ENCODE measurements at regions not wholly inside any gene's neighbourhood (a gene's known extent, or its start where the extent isn't known, plus 50 kb on each side); places are given as distances from the start of the nearest gene placed in this dataset.

GRCh38 chr5:32842813-32843530 is 131.9 kb downstream of the NPR3 start:
- no peak overlapping the region for H3K4me3 Mint-ChIP-seq
- no peaks in the 10 kb centered on the region for H3K36me3 Mint-ChIP-seq (ENCODE audit: low read depth)
- H3K27ac Mint-ChIP-seq: no peak overlapping the region
- H3K9me3 Mint-ChIP-seq: no peaks in the 10 kb centered on the region
- no peaks in the 10 kb centered on the region for H3K27me3 Mint-ChIP-seq (ENCODE audit: low read depth)
- DNase-seq (ENCODE audit: low spot score): no peak
- no peaks in the 10 kb centered on the region for H3K4me1 Mint-ChIP-seq (ENCODE audit: low read depth)

DNA sequence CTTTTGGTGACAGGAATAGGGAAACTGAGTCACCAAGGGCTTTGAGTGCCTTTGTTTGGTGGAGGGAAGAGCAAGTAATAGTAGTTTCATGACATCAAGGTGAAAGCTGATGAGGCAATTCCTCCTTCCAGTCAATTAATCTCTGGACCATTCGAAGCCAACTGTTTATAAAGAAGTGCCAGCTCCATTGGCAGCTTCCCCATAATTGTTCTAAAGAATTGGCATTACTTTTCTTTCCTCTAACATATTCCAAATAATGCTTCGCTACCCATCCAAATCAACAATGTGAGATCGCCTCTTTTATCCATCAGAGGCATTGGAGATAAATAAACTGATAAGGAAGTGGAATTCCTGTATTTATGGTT is 132.4 kb downstream of the NPR3 start:
- Mint-ChIP-seq H3K36me3 (ENCODE audit: low read depth) (no peaks in the 10 kb centered on the region), H3K4me3 (no peak overlapping the region), H3K4me1 (ENCODE audit: low read depth) (no peaks in the 10 kb centered on the region), H3K9me3 (no peaks in the 10 kb centered on the region), H3K27me3 (ENCODE audit: low read depth) (no peaks in the 10 kb centered on the region), H3K27ac (no peak overlapping the region)
- DNase-seq (ENCODE audit: low spot score): no peak

DNA sequence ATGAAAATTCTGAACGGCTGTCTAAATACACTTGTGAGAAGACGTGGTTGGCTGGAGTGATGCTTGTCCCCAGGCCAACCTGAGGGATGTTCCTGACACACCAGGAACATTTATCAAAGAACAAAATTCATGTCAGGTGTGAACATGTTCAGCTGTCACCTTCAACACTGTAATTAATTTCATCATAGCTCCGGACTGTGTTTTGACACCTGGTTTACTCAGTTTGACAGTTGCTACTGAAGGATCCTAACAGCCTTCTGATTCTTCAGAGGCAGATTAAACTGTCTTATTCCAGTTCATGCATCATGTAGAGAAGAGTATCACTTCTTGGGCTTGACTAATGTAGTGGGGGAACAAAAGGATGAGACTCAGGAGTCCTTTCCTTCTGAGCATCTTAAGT is 134.1 kb downstream of the NPR3 start:
- no peaks in the 10 kb centered on the region for H3K27me3 Mint-ChIP-seq (ENCODE audit: low read depth)
- no peak overlapping the region for H3K4me3 Mint-ChIP-seq
- no peak overlapping the region for H3K27ac Mint-ChIP-seq
- no peaks in the 10 kb centered on the region for H3K4me1 Mint-ChIP-seq (ENCODE audit: low read depth)
- DNase-seq (ENCODE audit: low spot score): no peak
- no peaks in the 10 kb centered on the region for H3K36me3 Mint-ChIP-seq (ENCODE audit: low read depth)
- no peaks in the 10 kb centered on the region for H3K9me3 Mint-ChIP-seq

- H3K27me3 Mint-ChIP-seq (ENCODE audit: low read depth): no peaks in the 10 kb centered on the region
- no peak overlapping the region for H3K27ac Mint-ChIP-seq
Measured at GRCh38 chr5:32848120-32848519, 137.0 kb downstream of the NPR3 start.

GRCh38 chr5:32848681-32849080 is 137.6 kb downstream of the NPR3 start:
- H3K4me3 Mint-ChIP-seq: no peak overlapping the region
- H3K36me3 Mint-ChIP-seq (ENCODE audit: low read depth): no peaks in the 10 kb centered on the region
- H3K27me3 Mint-ChIP-seq (ENCODE audit: low read depth): no peaks in the 10 kb centered on the region
- H3K4me1 Mint-ChIP-seq (ENCODE audit: low read depth): no peaks in the 10 kb centered on the region
- no peak overlapping the region for H3K27ac Mint-ChIP-seq
- no peak for DNase-seq (ENCODE audit: low spot score)
- no peaks in the 10 kb centered on the region for H3K9me3 Mint-ChIP-seq

More at GRCh38 chr5:32848120-32848519, 137.0 kb downstream of the NPR3 start:
- Mint-ChIP-seq H3K4me1 (ENCODE audit: low read depth) (no peaks in the 10 kb centered on the region), H3K36me3 (ENCODE audit: low read depth) (no peaks in the 10 kb centered on the region), H3K9me3 (no peaks in the 10 kb centered on the region), H3K4me3 (no peak overlapping the region)
- DNase-seq (ENCODE audit: low spot score): no peak

DNA sequence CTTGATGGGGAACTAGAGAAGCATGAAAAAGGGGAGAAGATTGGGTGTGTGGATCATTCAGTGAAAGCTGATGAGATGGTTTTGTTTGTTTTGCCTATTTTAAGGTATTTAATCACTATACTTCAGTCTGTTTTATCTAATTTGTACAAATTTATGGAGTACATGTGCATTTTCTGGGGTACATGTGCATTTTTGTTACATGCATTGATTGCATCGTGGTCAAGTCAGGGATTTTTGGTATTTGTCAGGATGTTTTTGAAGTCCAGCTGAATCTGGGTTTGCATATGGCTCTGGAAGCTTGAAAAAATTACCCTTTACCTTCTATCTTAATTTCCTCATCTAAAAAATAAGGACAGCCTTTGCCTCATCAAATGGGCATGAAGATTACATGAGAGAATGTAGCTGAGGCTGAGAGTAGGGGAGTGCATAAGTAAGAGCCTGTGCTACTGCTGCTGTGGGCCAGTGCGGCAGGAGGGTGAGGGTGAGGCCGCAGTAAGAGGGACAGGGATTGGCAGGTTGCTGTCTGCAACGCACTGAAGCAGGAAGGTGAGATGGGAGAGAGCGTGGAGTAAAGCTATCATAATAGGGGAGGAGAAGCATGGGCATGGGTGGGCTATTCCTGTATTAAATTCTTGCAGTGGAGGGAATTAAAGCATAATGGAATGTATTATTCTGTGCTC is 139.8 kb downstream of the NPR3 start:
- Mint-ChIP-seq H3K36me3 (ENCODE audit: low read depth) (no peaks in the 10 kb centered on the region), H3K4me1 (ENCODE audit: low read depth) (no peaks in the 10 kb centered on the region), H3K27me3 (ENCODE audit: low read depth) (no peaks in the 10 kb centered on the region), H3K9me3 (no peaks in the 10 kb centered on the region), H3K4me3 (no peak overlapping the region), H3K27ac (no peak overlapping the region)
- no peak for DNase-seq (ENCODE audit: low spot score)

GRCh38 chr5:32851559-32852173 is 140.5 kb downstream of the NPR3 start:
- H3K4me1 Mint-ChIP-seq (ENCODE audit: low read depth): no peaks in the 10 kb centered on the region
- H3K36me3 Mint-ChIP-seq (ENCODE audit: low read depth): no peaks in the 10 kb centered on the region
- no peak for DNase-seq (ENCODE audit: low spot score)
- H3K9me3 Mint-ChIP-seq: no peaks in the 10 kb centered on the region
- no peak overlapping the region for H3K4me3 Mint-ChIP-seq
- no peaks in the 10 kb centered on the region for H3K27me3 Mint-ChIP-seq (ENCODE audit: low read depth)
- H3K27ac Mint-ChIP-seq: no peak overlapping the region

DNA sequence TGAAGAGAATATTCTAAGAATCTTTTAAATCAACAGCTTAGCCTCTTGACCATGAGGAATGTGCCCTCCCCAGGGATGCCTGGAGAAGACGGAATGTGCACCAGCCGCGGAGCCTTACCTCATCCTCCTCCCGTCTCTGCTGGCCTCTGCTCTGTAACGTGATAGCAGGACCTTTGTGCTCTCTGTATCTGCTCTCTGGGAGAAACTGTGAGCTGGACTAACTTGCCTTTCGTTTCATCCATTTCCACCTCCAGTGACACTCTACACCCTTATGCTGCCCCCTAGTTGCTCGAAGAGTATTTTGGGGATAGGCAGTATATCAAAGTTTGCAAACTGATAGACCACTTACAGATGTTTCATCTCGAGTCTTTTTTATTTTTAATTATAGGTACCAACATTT is 141.4 kb downstream of the NPR3 start:
- Mint-ChIP-seq H3K36me3 (ENCODE audit: low read depth) (no peaks in the 10 kb centered on the region), H3K9me3 (no peaks in the 10 kb centered on the region), H3K4me1 (ENCODE audit: low read depth) (no peaks in the 10 kb centered on the region), H3K27ac (no peak overlapping the region), H3K27me3 (ENCODE audit: low read depth) (no peaks in the 10 kb centered on the region), H3K4me3 (no peak overlapping the region)
- DNase-seq (ENCODE audit: low spot score): no peak

- DNase-seq (ENCODE audit: low spot score): no peak
- Mint-ChIP-seq H3K9me3 (no peaks in the 10 kb centered on the region), H3K27me3 (ENCODE audit: low read depth) (no peaks in the 10 kb centered on the region), H3K36me3 (ENCODE audit: low read depth) (no peaks in the 10 kb centered on the region), H3K4me3 (no peak overlapping the region), H3K4me1 (ENCODE audit: low read depth) (no peaks in the 10 kb centered on the region), H3K27ac (no peak overlapping the region)
Measured at GRCh38 chr5:32852976-32853375, 141.9 kb downstream of the NPR3 start.

DNA sequence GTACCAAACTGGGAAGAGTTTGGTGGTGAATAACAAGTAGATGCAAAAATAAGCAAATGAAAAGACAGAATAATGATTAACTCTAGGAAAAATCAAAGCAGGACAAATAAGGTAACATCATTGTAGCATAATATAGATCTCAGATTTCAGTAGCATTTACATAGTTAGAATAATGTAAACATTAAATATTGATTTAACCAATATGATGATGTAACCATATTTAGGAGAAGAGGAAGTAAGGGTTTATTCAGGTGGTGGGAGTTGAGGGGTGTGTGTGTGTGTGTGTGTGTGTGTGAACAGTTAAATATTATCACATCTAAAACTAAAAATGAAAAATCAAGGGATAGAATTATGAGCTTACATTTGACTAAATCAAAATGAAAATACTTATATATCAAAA is 143.4 kb downstream of the NPR3 start:
- Mint-ChIP-seq H3K4me1 (ENCODE audit: low read depth) (no peaks in the 10 kb centered on the region), H3K36me3 (ENCODE audit: low read depth) (no peaks in the 10 kb centered on the region), H3K27me3 (ENCODE audit: low read depth) (no peaks in the 10 kb centered on the region), H3K4me3 (no peak overlapping the region), H3K9me3 (peaks cover 9% of the 10 kb centered on the region), H3K27ac (no peak overlapping the region)
- DNase-seq (ENCODE audit: low spot score): no peak

DNA sequence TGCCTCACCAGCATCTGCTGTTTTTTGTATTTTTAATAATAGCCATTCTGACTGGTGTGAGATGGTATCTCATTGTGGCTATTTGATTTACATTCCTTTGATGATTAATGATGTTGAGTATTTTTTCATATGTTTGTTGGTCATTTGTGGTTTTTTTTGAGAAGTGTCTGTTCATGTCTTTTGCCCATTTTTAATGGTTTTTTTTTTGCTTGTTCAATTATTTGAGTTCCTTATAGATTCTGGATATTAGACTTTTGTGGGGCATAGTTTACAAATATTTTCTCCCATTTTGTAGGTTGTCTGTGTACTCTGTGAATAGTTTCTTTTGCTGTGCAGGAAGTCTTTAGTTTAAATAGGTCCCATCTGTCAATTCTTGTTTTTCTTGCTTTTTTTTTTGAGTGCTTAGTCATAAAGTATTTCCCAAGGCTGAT is 148.1 kb downstream of the NPR3 start:
- Mint-ChIP-seq H3K4me1 (ENCODE audit: low read depth) (no peaks in the 10 kb centered on the region), H3K9me3 (peaks cover 21% of the 10 kb centered on the region), H3K4me3 (no peak overlapping the region), H3K36me3 (ENCODE audit: low read depth) (no peaks in the 10 kb centered on the region), H3K27ac (no peak overlapping the region), H3K27me3 (ENCODE audit: low read depth) (no peaks in the 10 kb centered on the region)
- no peak for DNase-seq (ENCODE audit: low spot score)

GRCh38 chr5:32865475-32865874 is 154.4 kb downstream of the NPR3 start:
- no peak overlapping the region for H3K27ac Mint-ChIP-seq

GRCh38 chr5:32866138-32866537 is 155.0 kb downstream of the NPR3 start:
- no peaks in the 10 kb centered on the region for H3K4me1 Mint-ChIP-seq (ENCODE audit: low read depth)
- H3K36me3 Mint-ChIP-seq (ENCODE audit: low read depth): no peaks in the 10 kb centered on the region
- no peaks in the 10 kb centered on the region for H3K27me3 Mint-ChIP-seq (ENCODE audit: low read depth)
- no peak overlapping the region for H3K27ac Mint-ChIP-seq
- H3K4me3 Mint-ChIP-seq: no peak overlapping the region
- H3K9me3 Mint-ChIP-seq: peaks cover 15% of the 10 kb centered on the region
- no peak for DNase-seq (ENCODE audit: low spot score)

More at GRCh38 chr5:32865475-32865874, 154.4 kb downstream of the NPR3 start:
- peaks cover 15% of the 10 kb centered on the region for H3K9me3 Mint-ChIP-seq
- no peaks in the 10 kb centered on the region for H3K4me1 Mint-ChIP-seq (ENCODE audit: low read depth)
- H3K36me3 Mint-ChIP-seq (ENCODE audit: low read depth): no peaks in the 10 kb centered on the region
- no peaks in the 10 kb centered on the region for H3K27me3 Mint-ChIP-seq (ENCODE audit: low read depth)
- no peak overlapping the region for H3K4me3 Mint-ChIP-seq
- DNase-seq (ENCODE audit: low spot score): no peak

- no peak for DNase-seq (ENCODE audit: low spot score)
- Mint-ChIP-seq H3K36me3 (ENCODE audit: low read depth) (no peaks in the 10 kb centered on the region), H3K27me3 (ENCODE audit: low read depth) (no peaks in the 10 kb centered on the region), H3K4me3 (no peak overlapping the region), H3K27ac (no peak overlapping the region), H3K9me3 (peaks cover 26% of the 10 kb centered on the region), H3K4me1 (ENCODE audit: low read depth) (no peaks in the 10 kb centered on the region)
Measured at GRCh38 chr5:32869216-32869615, 158.1 kb downstream of the NPR3 start.
